ENCODE measurements at regions not wholly inside any gene's neighbourhood (a gene's known extent, or its start where the extent isn't known, plus 50 kb on each side); places are given as distances from the start of the nearest gene placed in this dataset.

DNA sequence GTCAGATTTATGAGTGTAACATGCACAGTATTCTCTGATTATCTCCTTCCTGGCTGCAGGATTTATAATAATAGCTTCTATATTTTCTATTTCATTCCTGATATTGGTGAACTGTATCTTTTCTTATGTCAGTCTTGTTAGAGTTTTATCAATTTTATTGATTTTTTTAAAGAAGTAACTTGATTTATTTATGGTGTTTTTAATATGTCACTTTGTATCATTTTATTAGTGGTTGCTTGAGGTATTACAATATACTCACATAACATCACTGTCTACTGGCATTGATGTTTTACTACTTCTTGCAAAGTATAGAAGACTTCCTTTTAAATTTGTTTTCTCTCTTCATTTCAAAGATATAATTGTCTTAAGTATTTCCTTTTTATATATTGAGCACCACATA is 270.5 kb upstream of the GYPC start:
- no peak overlapping the region for H3K4me2 ChIP-seq (ENCODE audit: low read depth, low read length)
- H3K14ac ChIP-seq (replicated peaks; ENCODE audit: low read depth, low read length) = no peak overlapping the region
- intact Hi-C loops (cut with micrococcal nuclease) = no loop called here
- no peak overlapping the region for H3K23ac ChIP-seq (ENCODE audit: low read depth, low read length)
- H3K4me3 ChIP-seq (ENCODE audit: insufficient read depth, low read depth, low read length) = no peak overlapping the region
- H4K20me1 ChIP-seq (ENCODE audit: insufficient read depth, low read length) = no peaks in the 10 kb centered on the region
- no peak overlapping the region for H4K91ac ChIP-seq (ENCODE audit: insufficient read depth, low read depth, low read length)
- H2AK9ac ChIP-seq (replicated peaks; ENCODE audit: low read depth, low read length, poor library complexity) = no peak overlapping the region
- TF ChIP-seq POLR2A (IDR thresholded peaks at IDR 0.05; ENCODE audit: low read depth, low read length) (no peak), FOS (IDR thresholded peaks at IDR 0.05; ENCODE audit: low read depth, low read length) (no peak), RCOR1 (IDR thresholded peaks at IDR 0.05; ENCODE audit: insufficient replicate concordance, low read length) (no peak), SMC3 (IDR thresholded peaks at IDR 0.05; ENCODE audit: low read depth, low read length) (no peak), RAD21 (IDR thresholded peaks at IDR 0.05; ENCODE audit: low read length) (no peak), MXI1 (IDR thresholded peaks at IDR 0.05; ENCODE audit: borderline replicate concordance, low read depth, low read length) (no peak), MAZ (IDR thresholded peaks at IDR 0.05; ENCODE audit: borderline replicate concordance, low read depth, low read length) (no peak), RFX5 (IDR thresholded peaks at IDR 0.05; ENCODE audit: low read depth, low read length) (no peak), CEBPB (IDR thresholded peaks at IDR 0.05; ENCODE audit: low read depth, low read length) (no peak), MAFK (IDR thresholded peaks at IDR 0.05; ENCODE audit: low read depth, low read length) (no peak), BHLHE40 (IDR thresholded peaks at IDR 0.05; ENCODE audit: low read depth, low read length) (no peak), CHD1 (IDR thresholded peaks at IDR 0.05; ENCODE audit: low read depth, low read length) (no peak), NFE2L2 (IDR thresholded peaks at IDR 0.05; ENCODE audit: low read depth, low read length) (no peak)
- TF ChIP-seq, protein P1, sequence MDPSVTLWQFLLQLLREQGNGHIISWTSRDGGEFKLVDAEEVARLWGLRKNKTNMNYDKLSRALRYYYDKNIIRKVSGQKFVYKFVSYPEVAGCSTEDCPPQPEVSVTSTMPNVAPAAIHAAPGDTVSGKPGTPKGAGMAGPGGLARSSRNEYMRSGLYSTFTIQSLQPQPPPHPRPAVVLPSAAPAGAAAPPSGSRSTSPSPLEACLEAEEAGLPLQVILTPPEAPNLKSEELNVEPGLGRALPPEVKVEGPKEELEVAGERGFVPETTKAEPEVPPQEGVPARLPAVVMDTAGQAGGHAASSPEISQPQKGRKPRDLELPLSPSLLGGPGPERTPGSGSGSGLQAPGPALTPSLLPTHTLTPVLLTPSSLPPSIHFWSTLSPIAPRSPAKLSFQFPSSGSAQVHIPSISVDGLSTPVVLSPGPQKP (IDR thresholded peaks at IDR 0.05; ENCODE audit: borderline replicate concordance, low read depth, low read length) = no peak
- TF ChIP-seq, protein P2, sequence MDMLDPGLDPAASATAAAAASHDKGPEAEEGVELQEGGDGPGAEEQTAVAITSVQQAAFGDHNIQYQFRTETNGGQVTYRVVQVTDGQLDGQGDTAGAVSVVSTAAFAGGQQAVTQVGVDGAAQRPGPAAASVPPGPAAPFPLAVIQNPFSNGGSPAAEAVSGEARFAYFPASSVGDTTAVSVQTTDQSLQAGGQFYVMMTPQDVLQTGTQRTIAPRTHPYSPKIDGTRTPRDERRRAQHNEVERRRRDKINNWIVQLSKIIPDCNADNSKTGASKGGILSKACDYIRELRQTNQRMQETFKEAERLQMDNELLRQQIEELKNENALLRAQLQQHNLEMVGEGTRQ (IDR thresholded peaks at IDR 0.05; ENCODE audit: low read depth, low read length) = no peak
- TF ChIP-seq, protein P3, sequence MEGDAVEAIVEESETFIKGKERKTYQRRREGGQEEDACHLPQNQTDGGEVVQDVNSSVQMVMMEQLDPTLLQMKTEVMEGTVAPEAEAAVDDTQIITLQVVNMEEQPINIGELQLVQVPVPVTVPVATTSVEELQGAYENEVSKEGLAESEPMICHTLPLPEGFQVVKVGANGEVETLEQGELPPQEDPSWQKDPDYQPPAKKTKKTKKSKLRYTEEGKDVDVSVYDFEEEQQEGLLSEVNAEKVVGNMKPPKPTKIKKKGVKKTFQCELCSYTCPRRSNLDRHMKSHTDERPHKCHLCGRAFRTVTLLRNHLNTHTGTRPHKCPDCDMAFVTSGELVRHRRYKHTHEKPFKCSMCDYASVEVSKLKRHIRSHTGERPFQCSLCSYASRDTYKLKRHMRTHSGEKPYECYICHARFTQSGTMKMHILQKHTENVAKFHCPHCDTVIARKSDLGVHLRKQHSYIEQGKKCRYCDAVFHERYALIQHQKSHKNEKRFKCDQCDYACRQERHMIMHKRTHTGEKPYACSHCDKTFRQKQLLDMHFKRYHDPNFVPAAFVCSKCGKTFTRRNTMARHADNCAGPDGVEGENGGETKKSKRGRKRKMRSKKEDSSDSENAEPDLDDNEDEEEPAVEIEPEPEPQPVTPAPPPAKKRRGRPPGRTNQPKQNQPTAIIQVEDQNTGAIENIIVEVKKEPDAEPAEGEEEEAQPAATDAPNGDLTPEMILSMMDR (conservative IDR thresholded peaks at IDR 0.05; ENCODE audit: low read depth, low read length) = no peak
- no peak overlapping the region for H2BK20ac ChIP-seq (ENCODE audit: low read depth, low read length)
- no peak overlapping the region for H3K27ac ChIP-seq (ENCODE audit: insufficient read depth, low read length)
- CTCF ChIA-PET = no interaction called here
- H4K8ac ChIP-seq (ENCODE audit: low read depth in 2 of 2, low read length in 2 of 2) = no peak overlapping the region
- H3K9ac ChIP-seq (ENCODE audit: low read depth, low read length) = no peak overlapping the region
- H4K5ac ChIP-seq (ENCODE audit: low read depth, low read length) = no peak overlapping the region
- no TSS peak for BruUV-seq (replicated peaks)
- H3K18ac ChIP-seq (ENCODE audit: low read depth, low read length) = no peak overlapping the region
- ATAC-seq (ENCODE audit: low read depth) (no peak), DNase-seq (no peak)
- H2BK15ac ChIP-seq (ENCODE audit: low read depth, low read length) = no peak overlapping the region
- H2BK120ac ChIP-seq (ENCODE audit: low read depth, low read length) = no peak overlapping the region
- peaks cover 9% of the 10 kb centered on the region for H3K9me3 ChIP-seq (ENCODE audit: control insufficient read depth, insufficient read depth, low read length)
- no peaks in the 10 kb centered on the region for H3K27me3 ChIP-seq (ENCODE audit: control insufficient read depth, insufficient read depth, low read length)
- no peaks in the 10 kb centered on the region for H3K9me1 ChIP-seq (ENCODE audit: insufficient read depth, low read length)
- H3K79me1 ChIP-seq (ENCODE audit: low read depth in 1 of 2, low read length in 2 of 2) = no peaks in the 10 kb centered on the region
- POLR2A ChIA-PET (ENCODE audit: unreplicated experiment) = no interaction called here
- H3K4me1 ChIP-seq (ENCODE audit: control insufficient read depth, insufficient read depth, low read length) = no peaks in the 10 kb centered on the region
- no peaks in the 10 kb centered on the region for H3K36me3 ChIP-seq (ENCODE audit: control insufficient read depth, insufficient read depth, low read length)
- H2BK5ac ChIP-seq (ENCODE audit: low read depth, low read length, poor library complexity, severe bottlenecking) = no peak overlapping the region
- in situ Hi-C loops (cut with MboI; ENCODE audit: low sequenced_read_pairs) = no loop called here
- dilution Hi-C loops (cut with HindIII; ENCODE audit: low sequenced_read_pairs, unreplicated experiment) = no loop called here
- H2AFZ ChIP-seq (replicated peaks; ENCODE audit: low read length, poor library complexity) = no peak overlapping the region
- H3K4ac ChIP-seq (ENCODE audit: low read depth, low read length) = no peak overlapping the region
- no peak overlapping the region for H2AK5ac ChIP-seq (ENCODE audit: low read depth, low read length)
- H3K56ac ChIP-seq (ENCODE audit: extremely low read depth, insufficient read depth, low read length) = no peak overlapping the region

Measured in IMR-90 (cell line).